ENCODE measurements at regions not wholly inside any gene's neighbourhood (a gene's known extent, or its start where the extent isn't known, plus 50 kb on each side); places are given as distances from the start of the nearest gene placed in this dataset.

DNA sequence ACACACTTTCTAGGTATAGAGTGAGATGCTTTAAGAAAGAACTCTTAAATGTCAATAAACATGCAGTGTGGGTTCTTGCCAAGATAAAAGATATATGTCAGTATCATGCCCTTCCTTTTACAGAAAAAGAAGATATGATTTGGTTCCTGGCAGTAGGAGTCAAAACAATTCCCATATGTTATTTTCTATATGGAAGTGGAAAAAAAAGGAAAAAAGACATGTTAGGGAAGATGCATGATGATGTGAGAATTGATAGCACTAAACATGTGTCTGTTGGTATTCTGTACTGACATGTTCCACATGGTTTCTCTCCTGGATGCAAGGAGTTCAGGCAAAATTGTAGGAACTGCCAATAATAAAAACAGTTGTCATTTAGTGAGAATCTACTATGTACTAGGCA, 318.8 kb upstream of the DACH1 start:
- no peaks in the 10 kb centered on the region for H3K36me3 Mint-ChIP-seq
- ATAC-seq (no peak), DNase-seq (ENCODE audit: low spot score in 2 of 2) (no peak)
- H3K4me1 Mint-ChIP-seq, result no peaks in the 10 kb centered on the region
- peaks cover 10% of the 10 kb centered on the region for H3K9me3 Mint-ChIP-seq
- no peak overlapping the region for H3K27ac Mint-ChIP-seq
- no peak overlapping the region for H3K4me3 Mint-ChIP-seq

DNA sequence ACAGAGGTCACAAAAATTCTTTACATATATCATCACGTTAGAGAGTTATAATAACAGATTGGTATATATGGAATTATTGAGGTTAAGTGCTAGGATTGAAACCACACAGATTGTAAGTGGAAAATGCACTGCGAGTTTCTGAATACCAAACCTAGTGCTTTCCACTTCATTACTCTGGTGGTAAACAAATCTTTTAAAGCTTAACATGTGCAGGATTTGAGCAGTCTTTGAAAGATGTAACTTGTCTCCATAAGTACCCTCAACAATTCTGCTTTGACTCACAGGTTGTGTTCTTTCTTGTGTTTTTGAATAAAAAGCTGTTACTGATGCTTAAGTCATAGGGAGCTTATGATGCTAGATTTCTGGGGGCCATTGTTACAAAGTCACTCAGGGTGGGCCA, 314.7 kb upstream of the DACH1 start:
- Mint-ChIP-seq H3K9me3 (peaks cover 14% of the 10 kb centered on the region), H3K4me1 (no peaks in the 10 kb centered on the region), H3K36me3 (no peaks in the 10 kb centered on the region), H3K4me3 (no peak overlapping the region), H3K27ac (no peak overlapping the region)
- DNase-seq (ENCODE audit: low spot score in 2 of 2), result no peak
- ATAC-seq, result no peak

DNA sequence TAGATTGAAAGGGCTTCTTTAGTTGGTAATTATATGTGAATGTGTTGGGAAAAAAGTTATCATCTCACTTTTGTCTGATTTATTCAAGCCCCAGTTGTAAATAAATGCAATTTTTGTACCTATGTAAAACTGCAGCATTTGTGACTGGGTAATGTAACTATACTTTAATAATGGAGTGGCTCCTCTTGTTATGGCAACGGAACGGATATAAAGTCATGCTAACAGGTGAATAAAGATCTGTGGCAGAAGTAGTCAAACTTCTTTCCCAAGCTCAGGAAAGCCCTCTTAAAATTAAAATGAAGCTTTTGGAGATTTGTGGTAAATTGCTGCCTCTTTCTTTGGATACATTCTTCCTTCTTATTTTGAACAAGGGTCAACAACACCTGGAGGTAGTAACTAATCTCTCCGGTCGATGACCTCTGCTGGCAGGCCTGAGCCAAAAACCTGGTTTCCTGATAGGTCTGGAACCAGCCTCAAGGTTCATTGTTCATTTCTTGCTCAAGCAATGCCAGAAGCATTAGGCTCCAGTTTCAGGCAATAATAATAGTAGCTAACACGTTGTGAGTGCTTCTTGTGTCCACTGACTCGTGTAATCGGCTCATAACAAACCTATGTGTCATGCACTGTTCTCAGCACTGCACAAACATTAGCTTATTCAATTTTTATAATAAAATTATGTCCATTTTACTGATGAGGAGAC, 313.4 kb upstream of the DACH1 start:
- peaks cover 14% of the 10 kb centered on the region for H3K9me3 Mint-ChIP-seq
- ATAC-seq (no peak), DNase-seq (ENCODE audit: low spot score in 2 of 2) (no peak)
- H3K4me1 Mint-ChIP-seq, result no peaks in the 10 kb centered on the region
- no peaks in the 10 kb centered on the region for H3K36me3 Mint-ChIP-seq
- H3K27ac Mint-ChIP-seq, result no peak overlapping the region
- no peak overlapping the region for H3K4me3 Mint-ChIP-seq

DNA sequence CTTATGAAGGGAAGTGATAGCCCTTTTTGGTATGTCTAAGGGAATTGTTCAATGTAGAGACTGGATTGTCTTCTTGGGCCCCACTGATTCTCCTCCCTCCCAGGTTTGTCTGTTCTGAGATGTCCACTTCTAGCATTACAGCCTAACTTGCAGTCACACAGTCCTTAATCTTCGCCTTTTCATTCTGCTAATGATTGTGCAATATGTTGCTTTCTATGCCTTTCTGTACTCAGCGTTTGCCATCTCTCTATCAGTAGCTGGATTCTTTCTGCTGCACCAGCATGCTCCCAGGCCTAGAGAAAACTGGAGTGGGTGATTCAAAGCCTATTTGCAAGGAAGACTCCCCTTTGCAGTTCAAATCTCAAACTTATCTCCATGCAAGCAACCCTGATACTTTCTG, 307.5 kb upstream of the DACH1 start:
- no peak for ATAC-seq
- no peak overlapping the region for H3K4me3 Mint-ChIP-seq

DNA sequence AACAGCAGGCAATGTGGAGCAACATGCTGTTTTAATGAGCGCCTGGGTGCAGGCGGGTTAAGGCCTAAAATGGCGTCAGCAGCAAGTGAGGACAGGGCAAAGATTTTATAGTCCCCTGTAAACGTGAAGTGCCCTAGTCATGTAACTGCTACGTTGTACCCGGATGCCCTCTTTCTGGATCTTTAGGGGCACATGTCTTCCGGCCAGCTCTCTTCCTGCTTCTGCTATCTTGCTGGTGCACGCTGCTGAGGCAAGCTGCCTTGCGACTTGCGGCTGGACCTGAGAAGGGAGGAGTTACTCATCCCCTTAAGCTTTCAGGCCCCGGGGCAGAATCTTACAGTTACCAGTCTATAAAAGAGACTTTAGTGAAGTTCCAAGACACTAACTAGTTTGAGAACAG, 303.6 kb upstream of the DACH1 start:
- peaks cover 17% of the 10 kb centered on the region for H3K9me3 Mint-ChIP-seq

More for the DNA sequence above, 307.5 kb upstream of the DACH1 start:
- no peaks in the 10 kb centered on the region for H3K36me3 Mint-ChIP-seq
- peaks cover 10% of the 10 kb centered on the region for H3K9me3 Mint-ChIP-seq
- H3K4me1 Mint-ChIP-seq, result no peaks in the 10 kb centered on the region
- H3K27ac Mint-ChIP-seq, result no peak overlapping the region
- DNase-seq (ENCODE audit: low spot score in 2 of 2), result no peak

DNA sequence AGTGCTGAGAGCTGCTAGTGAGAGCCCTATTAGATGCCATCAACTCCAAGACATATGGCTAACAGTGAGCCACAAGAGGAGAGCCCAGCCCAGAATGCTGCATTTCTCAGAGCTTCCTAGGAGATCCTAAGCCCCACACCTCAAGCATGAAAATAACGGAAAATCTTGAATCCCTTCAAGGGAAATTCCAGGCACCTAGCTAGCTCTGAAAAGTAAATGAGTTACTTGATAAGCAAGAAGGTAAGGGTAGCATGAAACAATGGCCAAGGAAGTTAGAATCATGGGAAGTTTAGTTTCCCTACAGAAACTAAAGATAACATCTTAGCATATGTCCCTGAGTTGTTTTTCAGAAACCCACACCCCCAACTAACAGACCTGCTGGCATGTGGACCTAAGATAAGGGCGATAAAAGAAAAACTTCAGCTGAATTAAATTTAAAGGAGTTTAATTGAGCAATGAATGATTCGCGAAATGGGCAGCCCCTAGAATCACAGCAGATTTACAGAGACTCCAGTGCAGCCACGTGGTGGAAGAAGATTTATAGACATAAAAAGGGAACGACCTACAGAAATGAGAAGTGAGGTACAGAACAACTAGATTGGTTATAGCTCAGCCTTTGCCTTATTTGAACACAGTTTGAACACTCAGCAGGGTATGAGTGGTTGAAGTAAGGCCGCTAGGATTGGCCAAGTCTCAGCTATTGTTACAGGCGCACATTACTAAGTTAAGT, 301.3 kb upstream of the DACH1 start:
- no peaks in the 10 kb centered on the region for H3K4me1 Mint-ChIP-seq
- H3K4me3 Mint-ChIP-seq, result no peak overlapping the region
- H3K27ac Mint-ChIP-seq, result no peak overlapping the region
- H3K9me3 Mint-ChIP-seq, result peaks cover 20% of the 10 kb centered on the region
- no peaks in the 10 kb centered on the region for H3K36me3 Mint-ChIP-seq
- ATAC-seq (no peak), DNase-seq (ENCODE audit: low spot score in 2 of 2) (no peak)

More for the DNA sequence above, 303.6 kb upstream of the DACH1 start:
- Mint-ChIP-seq H3K4me3 (no peak overlapping the region), H3K27ac (no peak overlapping the region), H3K36me3 (no peaks in the 10 kb centered on the region), H3K4me1 (no peaks in the 10 kb centered on the region)
- DNase-seq (ENCODE audit: low spot score in 2 of 2) (no peak), ATAC-seq (no peak)

DNA sequence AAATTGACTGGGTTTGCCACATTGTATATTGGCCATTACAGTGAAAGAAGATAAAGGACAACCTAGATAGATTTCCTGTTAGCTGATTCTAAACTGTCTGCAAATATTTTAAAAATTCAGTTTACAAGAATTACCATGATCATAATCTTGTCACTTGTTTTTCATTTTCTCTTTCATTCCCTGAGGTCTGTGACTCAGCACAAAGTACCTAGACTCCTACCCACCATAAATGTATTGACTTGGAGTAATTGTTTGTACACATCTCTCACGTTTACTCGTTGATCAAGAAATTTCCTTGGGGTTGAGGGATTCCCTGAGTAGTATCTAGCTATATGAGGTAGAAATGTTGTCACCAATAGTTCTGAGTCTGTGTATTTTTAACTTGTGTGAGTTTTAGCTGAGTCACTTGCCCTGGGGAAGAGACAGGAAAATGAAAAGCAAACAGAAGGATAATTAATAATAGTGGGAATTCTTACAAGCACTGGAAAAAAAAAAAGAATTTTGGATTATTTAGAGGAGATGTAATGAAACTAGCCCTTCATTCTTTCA, 299.2 kb upstream of the DACH1 start:
- Mint-ChIP-seq H3K36me3 (no peaks in the 10 kb centered on the region), H3K27ac (no peak overlapping the region), H3K4me3 (no peak overlapping the region), H3K4me1 (no peaks in the 10 kb centered on the region), H3K9me3 (peaks cover 20% of the 10 kb centered on the region)
- DNase-seq (ENCODE audit: low spot score in 2 of 2), result no peak
- no peak for ATAC-seq

DNA sequence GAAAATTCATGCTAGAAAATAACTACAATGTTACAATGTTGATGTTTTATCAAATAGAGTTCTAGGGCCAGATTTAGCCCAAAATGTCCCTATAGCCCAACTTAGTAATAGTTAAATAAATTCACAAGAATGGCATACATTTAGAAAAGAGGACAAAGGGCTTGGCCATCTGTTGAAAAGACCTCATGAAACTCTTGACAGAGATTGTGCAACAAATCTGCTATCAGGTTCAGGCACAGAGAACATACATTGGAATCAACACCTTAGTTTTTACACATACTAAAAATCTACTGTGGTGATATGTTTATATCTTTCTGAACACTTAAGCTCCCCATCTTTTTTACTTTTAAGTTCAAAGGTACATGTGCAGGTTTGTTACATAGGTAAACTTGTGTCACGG, 298.3 kb upstream of the DACH1 start:
- Mint-ChIP-seq H3K4me1 (no peaks in the 10 kb centered on the region), H3K36me3 (no peaks in the 10 kb centered on the region), H3K27ac (no peak overlapping the region)

DNA sequence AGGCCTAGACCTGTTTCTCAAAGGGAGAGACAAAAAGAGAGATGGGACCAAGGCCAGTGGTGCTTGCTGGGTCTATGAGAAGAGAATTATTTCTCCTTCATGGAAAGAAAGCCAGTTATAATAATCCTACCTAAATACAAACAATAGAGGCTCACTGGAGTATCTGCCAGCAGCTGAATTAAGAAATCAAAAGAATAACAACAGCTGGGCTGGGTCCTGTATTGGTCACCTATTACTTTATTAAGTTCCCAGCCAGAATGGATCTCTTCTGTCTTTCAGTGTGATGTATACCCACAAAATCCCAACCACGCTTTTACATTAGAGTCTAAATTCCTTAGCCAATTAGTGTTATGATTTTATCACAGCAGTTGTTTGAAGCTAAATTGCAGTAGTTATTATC, 297.8 kb upstream of the DACH1 start:
- Mint-ChIP-seq H3K9me3 (peaks cover 20% of the 10 kb centered on the region), H3K4me1 (no peaks in the 10 kb centered on the region), H3K4me3 (no peak overlapping the region), H3K36me3 (no peaks in the 10 kb centered on the region), H3K27ac (no peak overlapping the region)
- DNase-seq (ENCODE audit: low spot score in 2 of 2), result no peak
- no peak for ATAC-seq

More for the DNA sequence above, 298.3 kb upstream of the DACH1 start:
- no peak overlapping the region for H3K4me3 Mint-ChIP-seq
- DNase-seq (ENCODE audit: low spot score in 2 of 2) (no peak), ATAC-seq (no peak)
- H3K9me3 Mint-ChIP-seq, result peaks cover 20% of the 10 kb centered on the region

DNA sequence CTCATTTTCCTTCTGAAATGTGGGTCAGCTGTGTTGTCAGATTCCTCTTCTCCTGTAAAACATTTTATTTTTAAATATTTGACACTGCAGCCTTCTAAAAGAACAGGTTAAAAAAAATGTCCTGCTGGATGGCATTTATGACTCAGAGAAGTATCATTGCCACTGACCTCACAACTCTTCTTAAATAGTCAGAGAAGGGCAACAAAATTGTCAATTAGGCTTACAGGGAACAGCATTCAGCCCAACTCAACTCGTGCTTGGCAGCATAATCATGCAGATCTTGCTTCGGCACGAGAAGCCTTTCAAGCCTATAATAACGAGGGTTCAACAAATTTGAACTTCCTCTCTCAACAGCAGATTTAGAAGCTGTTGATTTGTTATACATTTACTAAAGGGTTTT, 296.7 kb upstream of the DACH1 start:
- Mint-ChIP-seq H3K4me1 (no peaks in the 10 kb centered on the region), H3K4me3 (no peak overlapping the region), H3K27ac (no peak overlapping the region), H3K9me3 (peaks cover 18% of the 10 kb centered on the region), H3K36me3 (no peaks in the 10 kb centered on the region)
- ATAC-seq (no peak), DNase-seq (ENCODE audit: low spot score in 2 of 2) (no peak)

DNA sequence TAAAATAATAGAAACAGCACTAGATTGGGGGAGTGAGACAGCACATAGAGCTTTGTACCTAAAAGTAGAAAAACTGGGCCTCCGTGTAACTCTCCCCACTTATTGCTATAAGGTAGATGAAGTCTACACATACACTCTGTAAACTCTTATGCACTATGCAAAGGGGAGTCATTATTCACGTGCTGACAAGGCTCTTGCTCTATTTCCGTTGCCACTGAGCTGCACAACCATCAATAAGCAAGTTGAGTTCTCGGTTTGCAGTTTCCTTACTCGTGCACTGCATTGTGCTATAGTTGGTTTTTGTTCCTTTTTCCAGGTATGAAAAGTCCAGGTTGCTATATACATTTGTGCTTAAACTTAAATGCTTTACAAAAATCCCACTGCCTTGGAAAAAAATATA, 294.0 kb upstream of the DACH1 start:
- Mint-ChIP-seq H3K4me3 (no peak overlapping the region), H3K4me1 (no peaks in the 10 kb centered on the region), H3K9me3 (peaks cover 7% of the 10 kb centered on the region), H3K36me3 (no peaks in the 10 kb centered on the region), H3K27ac (no peak overlapping the region)
- no peak for DNase-seq (ENCODE audit: low spot score in 2 of 2)
- ATAC-seq, result no peak

DNA sequence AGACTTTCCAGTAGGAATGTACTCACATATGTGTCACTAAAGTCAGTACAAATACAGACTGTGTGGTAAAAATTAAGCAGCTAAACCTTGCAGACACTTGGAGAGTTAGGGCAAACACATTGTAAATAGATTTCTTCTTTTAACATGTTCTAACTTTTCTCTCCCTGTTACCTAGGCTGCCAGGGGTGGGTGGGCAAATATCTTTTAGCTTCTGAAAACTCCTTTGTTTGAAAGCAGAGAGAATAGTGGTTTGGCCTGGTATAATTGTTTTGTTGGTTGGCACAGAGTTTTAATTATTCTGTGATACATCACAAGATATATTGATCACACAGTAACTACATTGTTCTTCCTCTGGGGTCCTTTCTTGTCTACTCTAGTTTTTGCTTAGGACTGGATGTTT, 289.8 kb upstream of the DACH1 start:
- Mint-ChIP-seq H3K36me3 (no peaks in the 10 kb centered on the region), H3K27ac (no peak overlapping the region), H3K4me1 (no peaks in the 10 kb centered on the region), H3K4me3 (no peak overlapping the region), H3K9me3 (peaks cover 2% of the 10 kb centered on the region)
- no peak for DNase-seq (ENCODE audit: low spot score in 2 of 2)
- ATAC-seq, result no peak

DNA sequence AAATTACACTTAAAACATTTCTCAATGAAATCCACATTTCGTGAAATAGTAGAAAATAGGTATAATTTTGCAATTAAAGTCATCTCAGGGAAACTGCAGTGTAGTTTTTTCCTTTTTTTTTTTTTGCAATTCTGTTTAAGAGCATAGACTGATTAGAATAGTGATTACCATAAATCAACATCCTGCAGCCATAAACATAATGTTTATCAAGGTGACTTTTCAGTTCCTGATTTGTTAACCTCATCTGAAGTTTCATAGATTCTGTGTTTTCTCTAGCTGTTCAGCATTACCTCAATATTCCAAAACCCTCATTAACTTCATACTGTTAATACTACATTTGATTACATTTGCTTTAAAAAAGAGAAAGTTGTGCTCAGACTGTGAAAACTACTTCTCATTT, 286.3 kb upstream of the DACH1 start:
- Mint-ChIP-seq H3K36me3 (no peaks in the 10 kb centered on the region), H3K4me1 (no peaks in the 10 kb centered on the region), H3K27ac (no peak overlapping the region), H3K9me3 (peaks cover 13% of the 10 kb centered on the region), H3K4me3 (no peak overlapping the region)
- ATAC-seq (no peak), DNase-seq (ENCODE audit: low spot score in 2 of 2) (no peak)

DNA sequence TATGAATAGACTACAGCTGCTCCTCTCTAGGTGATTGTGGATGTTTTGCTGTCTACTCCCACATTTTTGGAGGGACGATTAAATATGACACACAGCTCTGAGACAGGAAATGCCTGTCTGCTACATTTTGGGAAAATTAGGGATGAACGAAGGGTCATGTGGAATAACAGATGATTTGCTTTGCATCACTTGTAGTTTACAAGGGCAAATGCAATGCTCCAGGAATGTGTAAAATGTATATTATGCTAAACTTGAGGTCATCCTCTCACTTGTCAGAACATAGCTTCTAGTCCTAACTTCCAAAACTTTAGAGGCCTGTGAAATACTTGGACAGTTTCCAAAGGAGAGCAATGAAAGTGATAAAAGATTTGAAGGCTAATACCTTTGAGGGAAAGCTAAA, 284.2 kb upstream of the DACH1 start:
- DNase-seq (ENCODE audit: low spot score in 2 of 2) (no peak), ATAC-seq (no peak)
- H3K27ac Mint-ChIP-seq, result no peak overlapping the region
- no peaks in the 10 kb centered on the region for H3K36me3 Mint-ChIP-seq
- H3K4me3 Mint-ChIP-seq, result no peak overlapping the region
- H3K4me1 Mint-ChIP-seq, result no peaks in the 10 kb centered on the region
- H3K9me3 Mint-ChIP-seq, result peaks cover 13% of the 10 kb centered on the region

DNA sequence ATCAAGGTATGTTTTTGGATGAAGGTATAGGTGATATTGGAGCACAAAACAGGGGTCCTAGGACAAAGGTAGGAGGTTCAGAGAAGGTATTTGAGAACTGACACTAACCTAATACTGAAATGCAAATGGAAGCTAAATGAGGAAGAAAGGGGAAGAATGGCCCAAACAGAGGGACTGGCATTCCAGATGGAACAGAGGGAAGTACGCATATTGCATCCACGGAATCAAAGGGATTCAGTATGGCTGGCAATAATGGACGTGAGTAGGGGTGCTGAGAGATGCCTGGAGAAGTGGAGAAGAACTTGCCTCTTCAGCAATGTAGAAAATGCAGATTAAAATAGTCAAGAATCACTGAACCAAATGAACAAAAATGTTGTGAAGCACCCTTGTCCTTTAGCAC, 283.5 kb upstream of the DACH1 start:
- no peaks in the 10 kb centered on the region for H3K4me1 Mint-ChIP-seq
- peaks cover 11% of the 10 kb centered on the region for H3K9me3 Mint-ChIP-seq
- no peak for ATAC-seq

DNA sequence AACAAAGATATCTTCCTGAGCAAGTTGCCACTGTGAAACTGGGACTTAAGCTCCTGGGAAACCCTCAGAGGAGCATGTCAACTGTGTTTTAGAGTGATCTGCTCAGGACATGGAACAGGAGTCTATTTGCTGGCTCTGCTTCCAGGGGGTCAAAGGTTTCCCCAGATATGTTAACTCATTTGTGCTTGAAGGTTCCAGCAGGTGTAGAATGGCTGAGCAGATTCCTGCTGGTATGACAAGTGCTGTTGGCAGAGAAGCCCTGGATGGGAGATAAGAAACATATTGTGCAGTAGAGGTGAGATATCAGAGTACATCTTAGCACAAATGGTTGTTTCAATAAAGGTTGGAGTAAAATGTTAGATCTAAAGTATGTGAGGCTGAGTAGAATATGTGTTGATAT, 282.7 kb upstream of the DACH1 start:
- Mint-ChIP-seq H3K4me1 (no peaks in the 10 kb centered on the region), H3K9me3 (peaks cover 18% of the 10 kb centered on the region), H3K4me3 (no peak overlapping the region), H3K27ac (no peak overlapping the region), H3K36me3 (no peaks in the 10 kb centered on the region)
- ATAC-seq (no peak), DNase-seq (ENCODE audit: low spot score in 2 of 2) (no peak)

More for the DNA sequence above, 283.5 kb upstream of the DACH1 start:
- no peak for DNase-seq (ENCODE audit: low spot score in 2 of 2)
- Mint-ChIP-seq H3K27ac (no peak overlapping the region), H3K36me3 (no peaks in the 10 kb centered on the region), H3K4me3 (no peak overlapping the region)

Measured in stimulated activated effector memory CD8-positive, alpha-beta T cell treated with anti-CD3 and anti-CD28 coated beads, Interleukin-12 subunit alpha, Interleukin-12 subunit beta, amount 100 ng/mL, for 72 hours (primary cell).